ENCODE measurements at regions not wholly inside any gene's neighbourhood (a gene's known extent, or its start where the extent isn't known, plus 50 kb on each side); places are given as distances from the start of the nearest gene placed in this dataset.

DNA sequence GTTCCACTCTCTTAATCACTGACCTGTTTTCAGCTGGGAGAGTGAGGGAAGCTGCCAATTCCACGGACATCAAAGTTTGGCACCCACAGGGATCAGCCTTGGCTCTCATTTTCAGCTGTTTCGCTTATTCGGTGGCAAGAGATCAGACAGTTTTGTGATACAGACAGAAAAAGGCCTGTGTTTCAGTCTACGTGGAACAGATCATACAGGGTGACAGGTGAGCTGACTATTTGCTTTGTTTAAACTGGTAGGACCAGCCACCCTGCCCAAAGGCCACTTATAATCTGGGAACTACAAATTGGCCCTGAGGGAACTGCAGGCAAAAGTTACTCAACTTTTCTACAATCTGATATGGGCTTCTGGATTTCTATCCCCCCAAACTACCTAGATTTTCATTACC, 128.6 kb downstream of the ZNF467 start:
- ChIA-PET CTCF (ENCODE audit: low intra/inter-chr PET ratio, low total read pairs) (no interaction called here), POLR2A (no interaction called here)
- H3K4me3 ChIP-seq (replicated peaks in 1 of 3; ENCODE audit: insufficient read depth in 1 of 3, low read depth in 2 of 3, low read length in 3 of 3), result no peak overlapping the region
- no peak overlapping the region for H3K27ac ChIP-seq (ENCODE audit: extremely low read length, insufficient read depth, low read length)
- no peak for FAIRE-seq
- no peak overlapping the region for H2AFZ ChIP-seq (ENCODE audit: low read length)
- no peaks in the 10 kb centered on the region for H4K20me1 ChIP-seq (ENCODE audit: insufficient read depth, low read length)
- H3K27me3 ChIP-seq (ENCODE audit: control insufficient read depth in 1 of 2, insufficient read depth in 2 of 2, low read length in 2 of 2), result peaks cover 0 to 4% of the 10 kb centered on the region in 2 experiments; a peak in 1 of 5 replicates
- TF ChIP-seq, protein P1, sequence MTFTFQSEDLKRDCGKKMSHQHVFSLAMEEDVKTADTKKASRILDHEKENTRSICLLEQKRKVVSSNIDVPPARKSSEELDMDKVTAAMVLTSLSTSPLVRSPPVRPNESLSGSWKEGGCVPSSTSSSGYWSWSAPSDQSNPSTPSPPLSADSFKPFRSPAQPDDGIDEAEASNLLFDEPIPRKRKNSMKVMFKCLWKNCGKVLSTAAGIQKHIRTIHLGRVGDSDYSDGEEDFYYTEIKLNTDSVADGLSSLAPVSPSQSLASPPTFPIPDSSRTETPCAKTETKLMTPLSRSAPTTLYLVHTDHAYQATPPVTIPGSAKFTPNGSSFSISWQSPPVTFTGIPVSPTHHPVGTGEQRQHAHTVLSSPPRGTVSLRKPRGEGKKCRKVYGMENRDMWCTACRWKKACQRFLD (CRISPR knock-in tag; IDR thresholded peaks at IDR 0.05; ENCODE audit: borderline replicate concordance), result no peak
- TF ChIP-seq NFIC (IDR thresholded peaks at IDR 0.05; ENCODE audit: low read length) (no peak), ZNF556 (CRISPR knock-in tag; IDR thresholded peaks at IDR 0.05; ENCODE audit: borderline replicate concordance) (no peak), ZNF10 (CRISPR knock-in tag; IDR thresholded peaks at IDR 0.05; ENCODE audit: borderline replicate concordance, low read depth) (no peak), ZNF577 (CRISPR knock-in tag; IDR thresholded peaks at IDR 0.05; ENCODE audit: borderline replicate concordance, low read depth) (no peak), ESRRA (CRISPR knock-in tag; IDR thresholded peaks at IDR 0.05; ENCODE audit: low read depth) (no peak), NFATC3 (CRISPR knock-in tag; IDR thresholded peaks at IDR 0.05) (no peak), SIN3B (IDR thresholded peaks at IDR 0.05; ENCODE audit: low read length) (no peak)
- intact Hi-C loops (cut with micrococcal nuclease; ENCODE audit: unreplicated experiment) (no loop called here), in situ Hi-C loops (cut with HindIII; ENCODE audit: extremely low pct_ligation_motif_present, low pct_unique_long_range_greater_than_20kb) (no loop called here)
- no peaks in the 10 kb centered on the region for H3K9me3 ChIP-seq (ENCODE audit: low read length)
- no peak overlapping the region for H3K9ac ChIP-seq (ENCODE audit: insufficient read depth, low read depth, low read length)
- no peaks in the 10 kb centered on the region for H3K36me3 ChIP-seq (replicated peaks in 1 of 2; ENCODE audit: control insufficient read depth in 1 of 2, insufficient read depth in 2 of 2, low read length in 2 of 2)
- H3K4me2 ChIP-seq (ENCODE audit: low read depth, low read length), result no peak overlapping the region
- 19% methylated on average over 4 of the region's 4 CpGs for WGBS (ENCODE audit: low lambda C conversion rate)
- DNase-seq (ENCODE audit: low spot score), result no peak
- H3K79me2 ChIP-seq (ENCODE audit: insufficient read depth, low read length), result no peaks in the 10 kb centered on the region
- no TSS peak for BruUV-seq (replicated peaks)
- no peaks in the 10 kb centered on the region for H3K4me1 ChIP-seq (ENCODE audit: insufficient read depth, low read length)
- ATAC-seq, result no peak

DNA sequence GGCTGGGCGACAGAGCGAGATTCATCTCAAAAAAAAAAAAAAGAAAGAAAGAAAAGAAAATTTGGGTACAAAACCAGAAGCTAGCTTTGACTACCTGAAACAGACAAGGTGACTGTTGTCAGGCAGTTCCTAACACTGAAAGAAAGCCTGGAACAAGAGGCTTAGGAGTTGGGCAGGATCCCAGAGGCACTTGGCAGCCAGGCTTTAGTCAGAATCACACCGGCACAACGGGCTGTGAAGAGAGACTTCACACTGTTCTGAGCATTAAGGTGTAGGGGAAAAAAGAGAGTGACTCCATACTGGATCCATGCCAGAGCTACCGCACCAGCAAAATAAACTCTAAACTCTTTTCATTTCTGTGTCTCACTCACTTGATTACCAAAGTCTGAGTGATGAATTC, 130.8 kb downstream of the ZNF467 start:
- DNase-seq (ENCODE audit: low spot score) (no peak), FAIRE-seq (no peak), ATAC-seq (no peak)
- Histone ChIP-seq H3K4me2 (ENCODE audit: low read depth, low read length) (no peak overlapping the region), H3K4me3 (replicated peaks in 1 of 3; ENCODE audit: insufficient read depth in 1 of 3, low read depth in 2 of 3, low read length in 3 of 3) (no peak overlapping the region), H3K79me2 (ENCODE audit: insufficient read depth, low read length) (no peaks in the 10 kb centered on the region), H3K27me3 (ENCODE audit: control insufficient read depth in 1 of 2, insufficient read depth in 2 of 2, low read length in 2 of 2) (peaks cover 0 to 10% of the 10 kb centered on the region in 2 experiments; a peak in 2 of 5 replicates), H3K4me1 (ENCODE audit: insufficient read depth, low read length) (no peaks in the 10 kb centered on the region), H3K9me3 (ENCODE audit: low read length) (no peaks in the 10 kb centered on the region), H3K9ac (ENCODE audit: insufficient read depth, low read depth, low read length) (no peak overlapping the region), H4K20me1 (ENCODE audit: insufficient read depth, low read length) (no peaks in the 10 kb centered on the region), H3K36me3 (replicated peaks in 1 of 2; ENCODE audit: control insufficient read depth in 1 of 2, insufficient read depth in 2 of 2, low read length in 2 of 2) (no peaks in the 10 kb centered on the region), H2AFZ (ENCODE audit: low read length) (no peak overlapping the region), H3K27ac (ENCODE audit: extremely low read length, insufficient read depth, low read length) (no peak overlapping the region)
- POLR2A ChIA-PET, result no interaction called here
- no peak for TF ChIP-seq ZNF724P (CRISPR knock-in tag; IDR thresholded peaks at IDR 0.05; ENCODE audit: borderline replicate concordance)
- no peak for TF ChIP-seq CENPX (CRISPR knock-in tag; IDR thresholded peaks at IDR 0.05)
- CTCF ChIA-PET (ENCODE audit: low intra/inter-chr PET ratio, low total read pairs), result no interaction called here
- in situ Hi-C loops (cut with HindIII; ENCODE audit: extremely low pct_ligation_motif_present, low pct_unique_long_range_greater_than_20kb), result no loop called here
- WGBS (ENCODE audit: low lambda C conversion rate), result 49% methylated on average over 5 of the region's 5 CpGs
- BruUV-seq (replicated peaks), result no TSS peak
- intact Hi-C loops (cut with micrococcal nuclease; ENCODE audit: unreplicated experiment), result no loop called here

All from HepG2 (cell line).